ENCODE measurements at regions not wholly inside any gene's neighbourhood (a gene's known extent, or its start where the extent isn't known, plus 50 kb on each side); places are given as distances from the start of the nearest gene placed in this dataset.

DNA sequence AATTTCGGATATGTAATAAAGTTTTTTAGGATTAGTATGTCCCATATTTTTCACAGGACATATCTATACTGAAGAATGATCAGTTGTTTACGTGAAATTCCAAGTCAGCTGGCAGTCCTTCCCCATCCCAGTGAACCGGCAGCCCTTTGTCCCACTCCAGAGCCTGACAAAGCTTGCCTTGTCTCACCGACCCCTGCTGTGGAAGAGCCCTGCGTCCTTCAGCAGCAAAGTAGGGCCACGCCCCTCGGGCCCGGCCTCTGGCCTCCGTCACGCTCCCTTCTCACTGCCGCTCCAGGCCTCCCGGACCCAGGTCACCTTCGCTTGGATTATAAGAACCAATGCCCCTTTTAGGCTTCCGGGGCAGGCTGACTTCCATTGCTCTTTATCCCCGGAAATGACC, 89.8 kb upstream of the TGIF1 start:
- TF ChIP-seq, protein P1, sequence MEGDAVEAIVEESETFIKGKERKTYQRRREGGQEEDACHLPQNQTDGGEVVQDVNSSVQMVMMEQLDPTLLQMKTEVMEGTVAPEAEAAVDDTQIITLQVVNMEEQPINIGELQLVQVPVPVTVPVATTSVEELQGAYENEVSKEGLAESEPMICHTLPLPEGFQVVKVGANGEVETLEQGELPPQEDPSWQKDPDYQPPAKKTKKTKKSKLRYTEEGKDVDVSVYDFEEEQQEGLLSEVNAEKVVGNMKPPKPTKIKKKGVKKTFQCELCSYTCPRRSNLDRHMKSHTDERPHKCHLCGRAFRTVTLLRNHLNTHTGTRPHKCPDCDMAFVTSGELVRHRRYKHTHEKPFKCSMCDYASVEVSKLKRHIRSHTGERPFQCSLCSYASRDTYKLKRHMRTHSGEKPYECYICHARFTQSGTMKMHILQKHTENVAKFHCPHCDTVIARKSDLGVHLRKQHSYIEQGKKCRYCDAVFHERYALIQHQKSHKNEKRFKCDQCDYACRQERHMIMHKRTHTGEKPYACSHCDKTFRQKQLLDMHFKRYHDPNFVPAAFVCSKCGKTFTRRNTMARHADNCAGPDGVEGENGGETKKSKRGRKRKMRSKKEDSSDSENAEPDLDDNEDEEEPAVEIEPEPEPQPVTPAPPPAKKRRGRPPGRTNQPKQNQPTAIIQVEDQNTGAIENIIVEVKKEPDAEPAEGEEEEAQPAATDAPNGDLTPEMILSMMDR (IDR thresholded peaks at IDR 0.05; ENCODE audit: extremely low read depth in 1 of 2, insufficient read depth in 1 of 2, low read depth in 1 of 2, low read length in 2 of 2) = no peak
- TF ChIP-seq POLR2A (IDR thresholded peaks at IDR 0.05; ENCODE audit: low read depth, low read length) = no peak
- no peak for TF ChIP-seq EZH2 (IDR thresholded peaks at IDR 0.05; ENCODE audit: borderline replicate concordance, low read depth, low read length, severe bottlenecking)
- no peak for TF ChIP-seq MYC (IDR thresholded peaks at IDR 0.05; ENCODE audit: low read depth, low read length)
- TF ChIP-seq POLR2AphosphoS5 (IDR thresholded peaks at IDR 0.05; ENCODE audit: insufficient read depth, low read depth, low read length) = no peak
- no peak for TF ChIP-seq MAX (IDR thresholded peaks at IDR 0.05; ENCODE audit: insufficient read depth, insufficient read length)
- TF ChIP-seq JUN (IDR thresholded peaks at IDR 0.05; ENCODE audit: borderline replicate concordance, insufficient read depth, insufficient read length, low read depth) = no peak
- TF ChIP-seq FOS (IDR thresholded peaks at IDR 0.05; ENCODE audit: borderline replicate concordance, insufficient read depth, low read length) = no peak
- no peak for TF ChIP-seq GATA2 (IDR thresholded peaks at IDR 0.05; ENCODE audit: insufficient read depth, insufficient read length, low read depth, low read length)
